ENCODE measurements at regions not wholly inside any gene's neighbourhood (a gene's known extent, or its start where the extent isn't known, plus 50 kb on each side); places are given as distances from the start of the nearest gene placed in this dataset.
A peak's percentile ranks its signal among the peaks of the same experiment; 100 is the strongest.

GRCh38 chr9:28810388-28811075 is 1237.3 kb upstream of the C9orf72 start:
- DNase-seq (ENCODE audit: low read depth) = peak; percentile 94

- no peak for DNase-seq (ENCODE audit: low read depth)
Observed at GRCh38 chr9:28820741-28821140, 1247.5 kb upstream of the C9orf72 start.

- no peak for DNase-seq (ENCODE audit: low read depth)
Observed at GRCh38 chr9:28821240-28821639, 1248.0 kb upstream of the C9orf72 start.

- no peak for DNase-seq (ENCODE audit: low read depth)
Observed at GRCh38 chr9:28824432-28824963, 1251.2 kb upstream of the C9orf72 start.

GRCh38 chr9:28832168-28832770 is 1259.0 kb upstream of the C9orf72 start:
- DNase-seq (ENCODE audit: low read depth) = no peak

GRCh38 chr9:28834156-28834555 is 1260.9 kb upstream of the C9orf72 start:
- DNase-seq (ENCODE audit: low read depth) = no peak

GRCh38 chr9:28839778-28840430 is 1266.6 kb upstream of the C9orf72 start:
- no peak for DNase-seq (ENCODE audit: low read depth)

- no peak for DNase-seq (ENCODE audit: low read depth)
Observed at GRCh38 chr9:28841775-28842174, 1268.5 kb upstream of the C9orf72 start.

- DNase-seq (ENCODE audit: low read depth) = no peak
Observed at GRCh38 chr9:28847331-28847730, 1274.0 kb upstream of the C9orf72 start.

GRCh38 chr9:28848671-28849070 is 1275.4 kb upstream of the C9orf72 start:
- DNase-seq (ENCODE audit: low read depth) = no peak

GRCh38 chr9:28853477-28853876 is 1280.2 kb upstream of the C9orf72 start:
- DNase-seq (ENCODE audit: low read depth) = no peak

GRCh38 chr9:28866951-28867350 is 1293.7 kb upstream of the C9orf72 start:
- peak; percentile 71 for DNase-seq (ENCODE audit: low read depth)

- no peak for DNase-seq (ENCODE audit: low read depth)
Observed at GRCh38 chr9:28868228-28868990, 1295.1 kb upstream of the C9orf72 start.

GRCh38 chr9:28882529-28882928 is 1309.2 kb upstream of the C9orf72 start:
- no peak for DNase-seq (ENCODE audit: low read depth)

GRCh38 chr9:28883234-28883633 is 1310.0 kb upstream of the C9orf72 start:
- no peak for DNase-seq (ENCODE audit: low read depth)

GRCh38 chr9:28887188-28887884 is 1314.1 kb upstream of the C9orf72 start:
- no peak for DNase-seq (ENCODE audit: low read depth)

- no peak for DNase-seq (ENCODE audit: low read depth)
Observed at GRCh38 chr9:28888806-28889205, 1315.5 kb upstream of the C9orf72 start.

- DNase-seq (ENCODE audit: low read depth) = no peak
Observed at GRCh38 chr9:28892538-28892937, 1319.3 kb upstream of the C9orf72 start.

GRCh38 chr9:28899267-28899666 is 1326.0 kb upstream of the C9orf72 start:
- DNase-seq (ENCODE audit: low read depth) = no peak

GRCh38 chr9:28899926-28900325 is 1326.6 kb upstream of the C9orf72 start:
- no peak for DNase-seq (ENCODE audit: low read depth)

- DNase-seq (ENCODE audit: low read depth) = no peak
Observed at GRCh38 chr9:28900406-28900805, 1327.1 kb upstream of the C9orf72 start.
